GM23248 (cell line): ENCODE measurements at regions not wholly inside any gene's neighbourhood (a gene's known extent, or its start where the extent isn't known, plus 50 kb on each side); places are given as distances from the start of the nearest gene placed in this dataset.

Source experiments
- DNase-seq: peaks from one replicate; pipeline ENCODE4 v3.0.0-alpha.2; 2015
- H2AFZ ChIP-seq: fragments of 200-600 bp; sonication (generic); 2 replicates; pipeline ENCODE4 v1.6.1; 2016; ENCODE audit warnings: antibody characterized with exemption
- H3F3A ChIP-seq: fragments of 200-600 bp; sonication (generic); 2 replicates; pipeline ENCODE4 v1.6.1; 2016; ENCODE audit warnings: mild to moderate bottlenecking, antibody characterized with exemption, mixed run types; ENCODE audit not compliant: insufficient read depth
- H3K27ac ChIP-seq: fragments of 200-600 bp; sonication (generic); 2 replicates; pipeline ENCODE4 v1.5.1; 2016; ENCODE audit warnings: mild to moderate bottlenecking
- H3K27me3 ChIP-seq: fragments of 200-600 bp; sonication (generic); replicated peaks from 2 replicates; pipeline ENCODE4 v1.6.1; 2016; ENCODE audit warnings: mild to moderate bottlenecking; ENCODE audit not compliant: insufficient read depth
- H3K36me3 ChIP-seq: fragments of 200-600 bp; sonication (generic); 2 replicates; pipeline ENCODE4 v1.6.1; 2016; ENCODE audit warnings: low read depth, mild to moderate bottlenecking
- H3K4me1 ChIP-seq: fragments of 200-600 bp; sonication (generic); 2 replicates; pipeline ENCODE4 v1.6.1; 2016; ENCODE audit warnings: mild to moderate bottlenecking; ENCODE audit not compliant: insufficient read depth
- H3K4me2 ChIP-seq: fragments of 200-600 bp; sonication (generic); one replicate; pipeline ENCODE4 v1.6.1; 2016; ENCODE audit warnings: mild to moderate bottlenecking; ENCODE audit not compliant: unreplicated experiment
- H3K4me3 ChIP-seq: fragments of 200-600 bp; sonication (generic); 2 replicates; pipeline ENCODE4 v1.5.1; 2016; ENCODE audit warnings: mild to moderate bottlenecking
- H3K79me2 ChIP-seq: fragments of 200-600 bp; sonication (generic); 2 replicates; pipeline ENCODE4 v1.6.1; 2016; ENCODE audit warnings: mild to moderate bottlenecking; ENCODE audit not compliant: insufficient read depth
- H3K9ac ChIP-seq: fragments of 200-600 bp; sonication (generic); 2 replicates; pipeline ENCODE4 v1.6.1; 2016; ENCODE audit warnings: mild to moderate bottlenecking
- H3K9me2 ChIP-seq: fragments of 200-600 bp; sonication (generic); 2 replicates; pipeline ENCODE4 v1.6.1; 2016; ENCODE audit warnings: mixed run types, mild to moderate bottlenecking, moderate library complexity; ENCODE audit not compliant: insufficient read depth
- H3K9me3 ChIP-seq: fragments of 200-600 bp; sonication (generic); one replicate; pipeline ENCODE4 v1.6.1; 2017; ENCODE audit warnings: low read depth
- H4K20me1 ChIP-seq: fragments of 200-600 bp; sonication (generic); 2 replicates; pipeline ENCODE4 v1.6.0; 2016; ENCODE audit not compliant: insufficient read depth
- EZH2 ChIP-seq: fragments of 200-600 bp; sonication (generic); IDR thresholded peaks from 2 replicates; pipeline ENCODE4 v1.6.1; 2018; ENCODE audit warnings: antibody characterized with exemption, mild to moderate bottlenecking; ENCODE audit not compliant: insufficient read depth, poor library complexity, severe bottlenecking
- EZH2phosphoT487 ChIP-seq: fragments of 200-600 bp; sonication (generic); IDR thresholded peaks from 2 replicates; pipeline ENCODE4 v1.6.1; 2018; ENCODE audit warnings: antibody characterized with exemption, moderate library complexity, mild to moderate bottlenecking, low read depth; ENCODE audit not compliant: insufficient read depth
- WGBS, 2 experiments: methylation state at CpG; one replicate each; pipeline ENCODE4 v1.1.6; 2015 to 2017; ENCODE audit warnings: low lambda C conversion rate in 2 of 2, low coverage in 1 of 2; ENCODE audit errors: missing lambda C conversion rate in 2 of 2; 5-methylcytosine and 5-hydroxymethylcytosine counted together
- in situ Hi-C: fragments of 300-500 bp; cut with MboI; formaldehyde crosslinking; loops from 2 replicates; pipeline ENCODE4 v1.15.0; 2020

DNA sequence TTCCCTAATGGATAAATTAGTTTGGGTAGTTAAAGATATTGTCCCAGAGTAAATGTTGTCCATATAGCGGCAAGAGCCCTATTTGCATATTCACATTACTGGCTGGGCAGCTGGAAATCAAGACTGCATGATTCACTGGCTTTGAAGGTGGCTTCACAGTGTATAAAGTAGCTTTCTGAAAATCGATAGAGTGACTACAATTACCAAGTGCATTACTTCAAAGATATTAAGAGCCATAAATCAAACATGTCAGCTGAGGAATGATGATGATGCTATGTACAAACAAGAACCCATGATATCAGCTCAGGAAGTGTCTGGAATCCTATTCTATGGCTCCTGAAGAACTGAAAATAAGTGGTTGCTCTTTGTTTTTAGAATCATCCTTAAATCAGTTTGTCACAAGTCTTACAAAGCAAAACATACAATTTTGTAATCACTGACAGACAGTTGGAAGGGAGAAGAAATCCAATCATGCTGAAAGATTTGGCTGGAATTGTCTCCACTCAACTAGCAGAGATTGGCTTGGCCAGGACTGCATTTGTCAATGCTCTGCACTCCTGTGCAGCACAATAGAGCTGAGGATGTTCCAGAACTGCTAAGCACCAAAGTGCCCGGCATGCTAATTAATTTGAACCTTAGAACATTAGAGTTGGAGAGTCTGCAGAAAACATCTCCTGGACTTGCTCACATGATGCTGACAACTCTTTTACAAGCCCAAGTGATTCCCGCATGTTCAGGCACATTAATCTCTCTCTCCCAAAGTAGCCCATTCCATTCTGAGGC is 77.9 kb upstream of the B3GAT2 start:
- 35 to 47% methylated on average over 4 of the region's 4 CpGs for WGBS, 2 experiments
- no peaks in the 10 kb centered on the region for H3K4me1 ChIP-seq
- in situ Hi-C loops = no loop called here

DNA sequence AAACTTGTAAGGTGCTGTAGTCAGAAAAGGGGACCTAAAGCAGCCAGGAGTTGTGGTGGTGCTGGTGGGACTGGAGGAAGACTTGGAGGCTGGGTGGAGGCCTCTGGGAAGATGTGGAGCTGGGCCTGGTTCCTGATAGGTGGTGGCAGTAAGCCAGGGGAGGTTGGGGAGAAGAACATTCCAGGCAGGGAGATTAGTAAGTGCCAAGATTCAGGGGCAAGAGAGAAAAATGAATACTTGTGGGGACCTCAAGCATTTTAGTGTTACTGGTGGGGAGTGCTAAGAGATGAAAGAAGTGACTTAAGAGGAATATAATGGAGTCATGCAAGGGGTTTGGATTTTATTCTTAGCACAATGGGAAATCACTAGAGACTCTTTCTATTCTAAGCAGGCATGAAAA is 79.0 kb upstream of the B3GAT2 start:
- TF ChIP-seq EZH2 = no peak
- no peaks in the 10 kb centered on the region for H4K20me1 ChIP-seq
- peaks cover 4% of the 10 kb centered on the region; the same call in 1 of the 2 replicates for H3K27me3 ChIP-seq
- H3K9me3 ChIP-seq = no peaks in the 10 kb centered on the region
- no peak for DNase-seq
- no peak overlapping the region for H3K27ac ChIP-seq
- no peaks in the 10 kb centered on the region for H3K79me2 ChIP-seq
- H3F3A ChIP-seq = no peaks in the 10 kb centered on the region
- no peak overlapping the region for H2AFZ ChIP-seq
- no peaks in the 10 kb centered on the region for H3K36me3 ChIP-seq
- no peak overlapping the region for H3K9ac ChIP-seq
- no peak overlapping the region for H3K4me2 ChIP-seq
- no peaks in the 10 kb centered on the region for H3K4me1 ChIP-seq
- no peak overlapping the region for H3K4me3 ChIP-seq
- in situ Hi-C loops = no loop called here
- no peaks in the 10 kb centered on the region for H3K9me2 ChIP-seq

More for the DNA sequence above, 77.9 kb upstream of the B3GAT2 start:
- TF ChIP-seq EZH2 (no peak), EZH2phosphoT487 (no peak)
- Histone ChIP-seq H3K9me2 (no peaks in the 10 kb centered on the region), H2AFZ (no peak overlapping the region), H3K36me3 (no peaks in the 10 kb centered on the region), H3K27ac (no peak overlapping the region), H3F3A (no peaks in the 10 kb centered on the region), H4K20me1 (no peaks in the 10 kb centered on the region), H3K4me2 (no peak overlapping the region), H3K9me3 (no peaks in the 10 kb centered on the region), H3K27me3 (peaks cover 4% of the 10 kb centered on the region; the same call in 1 of the 2 replicates), H3K79me2 (no peaks in the 10 kb centered on the region), H3K9ac (no peak overlapping the region), H3K4me3 (no peak overlapping the region)
- no peak for DNase-seq

DNA sequence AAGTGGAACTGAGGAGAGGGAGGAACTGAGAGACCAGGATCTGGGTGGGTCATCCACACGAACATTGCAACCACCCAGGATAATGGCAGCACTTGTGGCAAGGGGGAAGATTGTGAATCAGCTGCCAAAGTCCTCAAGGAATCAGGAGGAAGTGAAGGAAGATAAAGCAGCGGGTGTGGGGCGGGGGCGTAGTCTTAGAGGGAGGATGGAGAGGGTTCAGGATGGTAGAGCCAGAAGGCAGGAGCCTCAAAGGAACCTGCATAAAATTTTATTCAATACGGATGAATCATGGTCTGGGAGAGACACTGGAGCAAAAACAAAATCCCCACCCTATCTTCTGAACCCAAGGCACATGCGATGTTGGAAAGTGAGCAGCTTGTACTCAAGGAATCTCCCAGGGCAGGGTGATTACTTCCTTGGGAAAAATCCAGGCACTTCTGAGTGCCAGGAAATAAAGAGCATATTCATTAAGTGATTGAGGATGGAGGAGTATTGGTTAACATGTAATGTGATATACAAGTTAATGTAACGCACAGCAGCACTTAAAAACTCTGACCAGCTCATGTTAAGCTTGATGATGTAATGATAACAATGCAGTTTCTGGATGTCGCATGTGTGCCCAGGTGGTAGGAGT is 82.0 kb upstream of the B3GAT2 start:
- Histone ChIP-seq H3K4me2 (no peak overlapping the region), H3K9me3 (no peaks in the 10 kb centered on the region), H3K27ac (no peak overlapping the region), H3F3A (no peaks in the 10 kb centered on the region), H2AFZ (no peak overlapping the region), H3K36me3 (no peaks in the 10 kb centered on the region), H4K20me1 (no peaks in the 10 kb centered on the region), H3K27me3 (peaks cover 9% of the 10 kb centered on the region; the same call in 1 of the 2 replicates), H3K79me2 (no peaks in the 10 kb centered on the region), H3K4me3 (no peak overlapping the region), H3K9ac (no peak overlapping the region), H3K9me2 (no peaks in the 10 kb centered on the region), H3K4me1 (no peaks in the 10 kb centered on the region)
- in situ Hi-C loops = no loop called here
- TF ChIP-seq EZH2 (no peak), EZH2phosphoT487 (no peak)
- no peak for DNase-seq
- 9 to 10% methylated on average over 8 of the region's 8 CpGs for WGBS, 2 experiments

DNA sequence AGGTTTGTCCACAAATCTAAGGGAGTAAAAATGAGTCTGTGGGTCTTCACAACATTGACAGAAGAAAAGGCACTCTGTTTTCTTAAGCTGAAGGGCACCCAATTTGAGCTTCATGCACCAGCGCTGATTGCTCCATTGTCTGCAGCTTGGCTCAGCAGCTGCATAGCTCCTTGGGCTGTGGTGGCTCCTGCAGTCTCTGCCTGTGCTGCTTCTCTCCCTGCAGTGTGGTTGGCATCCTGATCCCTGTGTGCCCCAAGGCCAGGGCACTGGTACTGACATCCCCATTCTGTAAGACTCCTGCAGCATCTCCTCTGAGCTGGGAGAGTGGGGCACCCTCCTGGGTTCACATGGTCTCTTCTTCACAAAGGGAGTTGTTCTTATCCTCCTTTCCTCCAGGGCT is 83.2 kb upstream of the B3GAT2 start:
- H3K27ac ChIP-seq = no peak overlapping the region
- DNase-seq = no peak
- in situ Hi-C loops = no loop called here
- H3K4me1 ChIP-seq = no peaks in the 10 kb centered on the region
- no peak overlapping the region for H3K4me3 ChIP-seq
- H3K4me2 ChIP-seq = no peak overlapping the region
- no peaks in the 10 kb centered on the region for H3K9me3 ChIP-seq
- H3K9ac ChIP-seq = no peak overlapping the region
- H4K20me1 ChIP-seq = no peaks in the 10 kb centered on the region
- no peaks in the 10 kb centered on the region for H3K9me2 ChIP-seq
- H3F3A ChIP-seq = no peaks in the 10 kb centered on the region
- H3K27me3 ChIP-seq = peaks cover 9% of the 10 kb centered on the region; the same call in 1 of the 2 replicates
- H3K79me2 ChIP-seq = no peaks in the 10 kb centered on the region
- 9 to 13% methylated on average over 1 of the region's 1 CpG for WGBS, 2 experiments
- TF ChIP-seq EZH2 = no peak
- TF ChIP-seq EZH2phosphoT487 = no peak
- no peak overlapping the region for H2AFZ ChIP-seq
- no peaks in the 10 kb centered on the region for H3K36me3 ChIP-seq
